ENCODE measurements at regions not wholly inside any gene's neighbourhood (a gene's known extent, or its start where the extent isn't known, plus 50 kb on each side); places are given as distances from the start of the nearest gene placed in this dataset.

GRCh38 chr13:66180836-66181235 lies 1049.3 kb downstream of the PCDH9 start:
- Histone ChIP-seq H3K4me1 (ENCODE audit: control insufficient read depth, insufficient read depth, low read length) (no peaks in the 10 kb centered on the region), H3K36me3 (ENCODE audit: control insufficient read depth in 2 of 2, insufficient read depth in 2 of 2, low read length in 1 of 2) (no peaks in the 10 kb centered on the region), H3K9me3 (replicated peaks; ENCODE audit: control insufficient read depth, insufficient read depth, low read length) (no peaks in the 10 kb centered on the region), H3K27me3 (replicated peaks in 1 of 2; ENCODE audit: control insufficient read depth in 2 of 2, insufficient read depth in 2 of 2, low read length in 1 of 2) (no peaks in the 10 kb centered on the region), H3K9ac (ENCODE audit: control insufficient read depth, insufficient read depth, low read length) (no peak overlapping the region), H3K4me2 (ENCODE audit: control insufficient read depth, insufficient read depth) (no peak overlapping the region), H3K79me2 (ENCODE audit: control insufficient read depth, insufficient read depth, low read length) (no peaks in the 10 kb centered on the region), H3K4me3 (no peak overlapping the region), H4K20me1 (ENCODE audit: control insufficient read depth, insufficient read depth) (no peaks in the 10 kb centered on the region), H3K27ac (ENCODE audit: control insufficient read depth, insufficient read depth) (no peak overlapping the region), H2AFZ (ENCODE audit: control insufficient read depth, low read depth, low read length) (no peak overlapping the region)
- TF ChIP-seq SPI1 (IDR thresholded peaks at IDR 0.05; ENCODE audit: borderline replicate concordance, insufficient read depth, low read depth, low read length) (no peak), E2F8 (IDR thresholded peaks at IDR 0.05; ENCODE audit: low read depth, partially characterized antibody) (no peak), ZNF384 (IDR thresholded peaks at IDR 0.05; ENCODE audit: borderline replicate concordance, low read depth, low read length) (no peak), E2F4 (IDR thresholded peaks at IDR 0.05; ENCODE audit: low read depth, low read length) (no peak), ZNF24 (IDR thresholded peaks at IDR 0.05) (no peak), RAD21 (IDR thresholded peaks at IDR 0.05; ENCODE audit: insufficient read depth, low read depth, low read length) (no peak)
- ChIA-PET CTCF (no interaction called here), RAD21 (ENCODE audit: unreplicated experiment) (no interaction called here), SMC1A (ENCODE audit: uncharacterized antibody, unreplicated experiment) (no interaction called here), POLR2A (no interaction called here)
- no TSS peak for BruUV-seq (replicated peaks)
- DNase-seq (ENCODE audit: low read depth, low spot score): no peak
- intact Hi-C loops (cut with micrococcal nuclease; ENCODE audit: unreplicated experiment) (no loop called here), in situ Hi-C loops (cut with MboI) (no loop called here)
- FAIRE-seq: no peak
- no peak for ATAC-seq
- whole genome bisulfite sequencing (ENCODE audit: insufficient coverage, insufficient replicate concordance, low lambda C conversion rate, missing lambda C conversion rate): 57% methylated on average over 2 of the region's 2 CpGs
